Fibroblast of lung (primary cell): ENCODE measurements at regions not wholly inside any gene's neighbourhood (a gene's known extent, or its start where the extent isn't known, plus 50 kb on each side); places are given as distances from the start of the nearest gene placed in this dataset.

ENCODE experiments used
- DNase-seq, 2 donors: peaks; one replicate each; pipeline versions ENCODE4 v3.0.0 to v3.0.0-alpha.2; 2010; ENCODE audit warnings: low read depth in 2 of 2
- H2AFZ ChIP-seq: 2 replicates; pipeline ENCODE4 v1.5.1; 2012; ENCODE audit warnings: low read length, control low read depth, inconsistent platforms
- H3K27ac ChIP-seq: 2 replicates; pipeline ENCODE4 v1.5.1; 2011; ENCODE audit warnings: low read length, control low read depth; ENCODE audit not compliant: insufficient read depth
- H3K27me3 ChIP-seq: 2 replicates; pipeline ENCODE4 v1.5.1; 2011; ENCODE audit warnings: mild to moderate bottlenecking, low read length; ENCODE audit not compliant: control insufficient read depth, insufficient read depth
- H3K36me3 ChIP-seq: 2 replicates; pipeline ENCODE4 v1.5.1; 2011; ENCODE audit warnings: low read length; ENCODE audit not compliant: control insufficient read depth, insufficient read depth
- H3K4me1 ChIP-seq: 2 replicates; pipeline ENCODE4 v1.5.1; 2011; ENCODE audit warnings: low read length; ENCODE audit not compliant: control insufficient read depth, insufficient read depth; ENCODE audit errors: extremely low read depth
- H3K4me2 ChIP-seq: 2 replicates; pipeline ENCODE4 v1.5.1; 2011; ENCODE audit warnings: low read length, control low read depth; ENCODE audit not compliant: insufficient read depth; ENCODE audit errors: extremely low read depth
- H3K4me3 ChIP-seq, 4 experiments: fragments of 200-600 bp in 1 of 4; sonication (generic) in 1 of 4; replicated peaks in 1 of 4; 2 replicates each; pipeline ENCODE4 v1.5.1; 2011 to 2016; ENCODE audit warnings: low read length in 4 of 4, low read depth in 3 of 4, mild to moderate bottlenecking in 3 of 4, control low read depth in 2 of 4, inconsistent platforms in 1 of 4, mixed read lengths in 1 of 4; ENCODE audit not compliant: insufficient read depth in 1 of 4; ENCODE audit errors: control extremely low read depth in 1 of 4
- H3K79me2 ChIP-seq: 2 replicates; pipeline ENCODE4 v1.5.1; 2012; ENCODE audit warnings: mild to moderate bottlenecking, low read length, inconsistent platforms; ENCODE audit not compliant: control insufficient read depth, insufficient read depth
- H3K9ac ChIP-seq: 2 replicates; pipeline ENCODE4 v1.5.1; 2011; ENCODE audit warnings: mild to moderate bottlenecking, low read length, control low read depth; ENCODE audit not compliant: insufficient read depth
- H3K9me3 ChIP-seq: 2 replicates; pipeline ENCODE4 v1.5.1; 2012; ENCODE audit warnings: low read depth, low read length; ENCODE audit not compliant: control insufficient read depth, insufficient read depth
- H4K20me1 ChIP-seq: 2 replicates; pipeline ENCODE4 v1.5.1; 2011; ENCODE audit warnings: low read length; ENCODE audit not compliant: control insufficient read depth, insufficient read depth; ENCODE audit errors: extremely low read depth
- EZH2 ChIP-seq: IDR thresholded peaks from 2 replicates; pipeline ENCODE4 v1.5.1; 2012; ENCODE audit warnings: low read length, control low read depth, mild to moderate bottlenecking; ENCODE audit errors: missing control alignments
- TF ChIP-seq, protein P1 (sequence below), 2 donors: IDR thresholded peaks in 1 of 2; conservative IDR thresholded peaks in 1 of 2; 1 replicate in 1 of 2; 2 replicates in 1 of 2; pipeline ENCODE4 v1.5.1; 2011 to 2012; ENCODE audit warnings: low read length in 2 of 2, control low read depth in 1 of 2, inconsistent platforms in 1 of 2, low read depth in 1 of 2, mild to moderate bottlenecking in 1 of 2

DNA sequence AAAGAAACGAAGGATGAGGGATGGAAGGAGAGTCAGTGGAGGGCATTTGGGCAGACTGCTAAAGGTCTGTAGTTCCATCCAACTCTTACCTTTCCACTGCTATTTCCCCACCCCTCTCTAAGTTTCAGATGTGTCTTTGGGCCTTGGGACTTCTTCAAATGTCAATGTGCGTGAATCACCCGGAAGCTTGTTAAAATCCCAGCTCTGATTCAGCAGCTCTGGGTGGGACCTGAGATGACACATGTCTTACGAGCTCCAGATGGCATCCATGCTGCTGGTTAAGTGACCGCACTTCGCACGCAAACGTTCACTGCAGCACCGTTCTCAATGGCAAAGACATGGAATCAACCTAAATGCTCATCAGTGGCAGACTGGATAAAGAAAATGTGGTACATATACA is 309.9 kb downstream of the VRK1 start:
- no peaks in the 10 kb centered on the region for H3K9me3 ChIP-seq
- H3K27me3 ChIP-seq, result no peaks in the 10 kb centered on the region
- peak in 1 of 2 donors; percentile 11 for DNase-seq
- no peaks in the 10 kb centered on the region for H4K20me1 ChIP-seq
- no peaks in the 10 kb centered on the region for H3K36me3 ChIP-seq
- no peak for TF ChIP-seq EZH2
- TF ChIP-seq, protein P1, sequence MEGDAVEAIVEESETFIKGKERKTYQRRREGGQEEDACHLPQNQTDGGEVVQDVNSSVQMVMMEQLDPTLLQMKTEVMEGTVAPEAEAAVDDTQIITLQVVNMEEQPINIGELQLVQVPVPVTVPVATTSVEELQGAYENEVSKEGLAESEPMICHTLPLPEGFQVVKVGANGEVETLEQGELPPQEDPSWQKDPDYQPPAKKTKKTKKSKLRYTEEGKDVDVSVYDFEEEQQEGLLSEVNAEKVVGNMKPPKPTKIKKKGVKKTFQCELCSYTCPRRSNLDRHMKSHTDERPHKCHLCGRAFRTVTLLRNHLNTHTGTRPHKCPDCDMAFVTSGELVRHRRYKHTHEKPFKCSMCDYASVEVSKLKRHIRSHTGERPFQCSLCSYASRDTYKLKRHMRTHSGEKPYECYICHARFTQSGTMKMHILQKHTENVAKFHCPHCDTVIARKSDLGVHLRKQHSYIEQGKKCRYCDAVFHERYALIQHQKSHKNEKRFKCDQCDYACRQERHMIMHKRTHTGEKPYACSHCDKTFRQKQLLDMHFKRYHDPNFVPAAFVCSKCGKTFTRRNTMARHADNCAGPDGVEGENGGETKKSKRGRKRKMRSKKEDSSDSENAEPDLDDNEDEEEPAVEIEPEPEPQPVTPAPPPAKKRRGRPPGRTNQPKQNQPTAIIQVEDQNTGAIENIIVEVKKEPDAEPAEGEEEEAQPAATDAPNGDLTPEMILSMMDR (conservative IDR thresholded peaks at IDR 0.05 in 1 of 2, IDR thresholded peaks at IDR 0.05 in 1 of 2; ENCODE audit: low read depth in 1 of 2, low read length in 2 of 2), result no peak
- no peak overlapping the region for H3K4me2 ChIP-seq
- no peak overlapping the region for H2AFZ ChIP-seq
- H3K4me3 ChIP-seq, result no peak overlapping the region
- no peaks in the 10 kb centered on the region for H3K4me1 ChIP-seq
- H3K9ac ChIP-seq, result no peak overlapping the region
- H3K27ac ChIP-seq, result no peak overlapping the region
- no peaks in the 10 kb centered on the region for H3K79me2 ChIP-seq

DNA sequence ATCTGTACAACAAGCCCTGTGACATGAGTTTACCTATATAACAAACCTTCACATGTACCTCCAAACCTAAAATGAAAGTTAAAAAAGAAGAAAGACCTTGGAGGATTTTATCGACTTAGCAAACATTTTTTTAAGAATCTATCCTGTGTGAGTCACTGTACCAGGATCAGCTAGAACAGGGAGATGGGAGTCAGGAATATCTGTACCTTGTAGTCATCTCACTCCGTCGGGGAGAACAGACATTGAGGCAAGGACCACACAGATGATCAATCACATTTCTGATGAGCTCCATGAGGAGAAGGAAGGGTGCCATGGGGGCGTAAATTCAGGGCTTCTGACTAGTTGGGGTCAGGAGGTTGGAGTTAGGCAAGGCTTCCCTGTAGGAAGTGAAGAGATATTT is 310.6 kb downstream of the VRK1 start:
- H3K9me3 ChIP-seq, result no peaks in the 10 kb centered on the region
- no peaks in the 10 kb centered on the region for H4K20me1 ChIP-seq
- no peak for DNase-seq
- H3K27me3 ChIP-seq, result no peaks in the 10 kb centered on the region
- H3K4me2 ChIP-seq, result no peak overlapping the region
- H3K27ac ChIP-seq, result no peak overlapping the region
- H3K4me1 ChIP-seq, result no peaks in the 10 kb centered on the region
- no peaks in the 10 kb centered on the region for H3K36me3 ChIP-seq
- no peak overlapping the region for H2AFZ ChIP-seq
- H3K79me2 ChIP-seq, result no peaks in the 10 kb centered on the region
- H3K9ac ChIP-seq, result no peak overlapping the region
- no peak for TF ChIP-seq EZH2
- TF ChIP-seq, protein P1 (conservative IDR thresholded peaks at IDR 0.05 in 1 of 2, IDR thresholded peaks at IDR 0.05 in 1 of 2; ENCODE audit: low read depth in 1 of 2, low read length in 2 of 2), result no peak
- no peak overlapping the region for H3K4me3 ChIP-seq

DNA sequence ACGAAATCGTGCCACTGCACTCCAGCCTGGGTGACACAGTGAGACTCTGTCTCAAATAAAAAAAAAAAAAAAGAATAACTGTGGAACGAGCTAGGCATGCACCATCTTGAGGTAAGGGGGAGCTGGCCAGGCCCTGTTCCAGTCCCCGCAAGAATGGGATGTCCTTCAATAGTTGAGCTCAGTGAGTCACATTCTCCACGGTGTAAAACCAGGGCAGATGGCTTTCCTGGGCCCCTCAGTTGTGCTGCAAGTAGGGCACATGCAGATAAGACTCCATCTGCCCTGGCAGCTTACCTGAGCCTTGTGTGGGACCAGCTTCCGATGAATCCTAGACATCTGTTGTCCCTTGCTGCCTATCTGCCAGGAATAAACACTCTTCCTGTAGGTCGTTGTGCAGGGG is 312.1 kb downstream of the VRK1 start:
- H4K20me1 ChIP-seq, result no peaks in the 10 kb centered on the region
- no peaks in the 10 kb centered on the region for H3K9me3 ChIP-seq
- H3K79me2 ChIP-seq, result no peaks in the 10 kb centered on the region
- no peak overlapping the region for H3K9ac ChIP-seq
- no peak for DNase-seq
- no peak overlapping the region for H3K27ac ChIP-seq
- H3K4me3 ChIP-seq, result no peak overlapping the region
- no peaks in the 10 kb centered on the region for H3K36me3 ChIP-seq
- H3K4me2 ChIP-seq, result no peak overlapping the region
- TF ChIP-seq, protein P1 (conservative IDR thresholded peaks at IDR 0.05 in 1 of 2, IDR thresholded peaks at IDR 0.05 in 1 of 2; ENCODE audit: low read depth in 1 of 2, low read length in 2 of 2), result no peak
- TF ChIP-seq EZH2, result no peak
- H2AFZ ChIP-seq, result no peak overlapping the region
- no peaks in the 10 kb centered on the region for H3K4me1 ChIP-seq
- no peaks in the 10 kb centered on the region for H3K27me3 ChIP-seq
